PFSK-1 (cell line): ENCODE measurements at regions not wholly inside any gene's neighbourhood (a gene's known extent, or its start where the extent isn't known, plus 50 kb on each side); places are given as distances from the start of the nearest gene placed in this dataset.

ENCODE experiments used
- FOXP2 ChIP-seq: optimal IDR thresholded peaks from 2 replicates; pipeline ENCODE3; 2011; ENCODE audit warnings: borderline replicate concordance, control low read depth, inconsistent platforms; ENCODE audit not compliant: insufficient read depth; ENCODE audit errors: extremely low read length, extremely low read depth
- POLR2AphosphoS5 ChIP-seq: IDR thresholded peaks from 2 replicates; pipeline ENCODE4 v1.6.1; 2012; ENCODE audit warnings: low read depth, mild to moderate bottlenecking, control low read depth, low read length, moderate library complexity
- SIN3A ChIP-seq: IDR thresholded peaks from 2 replicates; pipeline ENCODE4 v1.6.1; 2012; ENCODE audit warnings: mild to moderate bottlenecking, low read length, moderate library complexity, borderline replicate concordance; ENCODE audit not compliant: insufficient read depth
- TAF1 ChIP-seq: IDR thresholded peaks from 2 replicates; pipeline ENCODE4 v1.6.1; 2012; ENCODE audit warnings: low read length, control low read depth, borderline replicate concordance; ENCODE audit not compliant: insufficient read depth
- TF ChIP-seq, protein P1 (sequence below), 2 experiments: IDR thresholded peaks; 2 replicates each; pipeline versions ENCODE4 v1.6.1 to v1.8.0; 2011 to 2012; ENCODE audit warnings: low read depth in 2 of 2, low read length in 2 of 2, control low read depth in 1 of 2, inconsistent platforms in 1 of 2, mild to moderate bottlenecking in 1 of 2, moderate library complexity in 1 of 2; ENCODE audit not compliant: insufficient read depth in 1 of 2

DNA sequence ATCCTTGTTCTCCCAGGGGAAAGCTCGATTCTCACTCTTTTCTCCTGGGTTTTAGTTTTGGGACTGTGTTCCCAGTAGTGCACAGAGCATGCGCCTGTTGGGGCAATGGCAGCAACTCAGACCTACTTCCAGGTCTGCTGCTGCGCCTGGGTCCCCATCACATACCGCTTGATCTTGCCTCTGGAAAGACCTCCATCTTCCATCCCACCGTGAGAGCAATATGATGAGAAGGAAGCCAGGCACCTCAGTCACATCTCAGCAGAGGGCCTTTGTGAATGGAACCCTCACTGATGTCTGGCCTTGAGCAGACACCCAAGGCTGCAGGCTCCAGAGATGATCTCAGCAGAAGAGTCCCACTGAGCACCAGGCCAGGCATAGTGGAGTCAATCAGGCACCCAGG, 176.8 kb upstream of the ZNF507 start:
- TF ChIP-seq TAF1, result no peak
- TF ChIP-seq FOXP2, result no peak
- TF ChIP-seq, protein P1, sequence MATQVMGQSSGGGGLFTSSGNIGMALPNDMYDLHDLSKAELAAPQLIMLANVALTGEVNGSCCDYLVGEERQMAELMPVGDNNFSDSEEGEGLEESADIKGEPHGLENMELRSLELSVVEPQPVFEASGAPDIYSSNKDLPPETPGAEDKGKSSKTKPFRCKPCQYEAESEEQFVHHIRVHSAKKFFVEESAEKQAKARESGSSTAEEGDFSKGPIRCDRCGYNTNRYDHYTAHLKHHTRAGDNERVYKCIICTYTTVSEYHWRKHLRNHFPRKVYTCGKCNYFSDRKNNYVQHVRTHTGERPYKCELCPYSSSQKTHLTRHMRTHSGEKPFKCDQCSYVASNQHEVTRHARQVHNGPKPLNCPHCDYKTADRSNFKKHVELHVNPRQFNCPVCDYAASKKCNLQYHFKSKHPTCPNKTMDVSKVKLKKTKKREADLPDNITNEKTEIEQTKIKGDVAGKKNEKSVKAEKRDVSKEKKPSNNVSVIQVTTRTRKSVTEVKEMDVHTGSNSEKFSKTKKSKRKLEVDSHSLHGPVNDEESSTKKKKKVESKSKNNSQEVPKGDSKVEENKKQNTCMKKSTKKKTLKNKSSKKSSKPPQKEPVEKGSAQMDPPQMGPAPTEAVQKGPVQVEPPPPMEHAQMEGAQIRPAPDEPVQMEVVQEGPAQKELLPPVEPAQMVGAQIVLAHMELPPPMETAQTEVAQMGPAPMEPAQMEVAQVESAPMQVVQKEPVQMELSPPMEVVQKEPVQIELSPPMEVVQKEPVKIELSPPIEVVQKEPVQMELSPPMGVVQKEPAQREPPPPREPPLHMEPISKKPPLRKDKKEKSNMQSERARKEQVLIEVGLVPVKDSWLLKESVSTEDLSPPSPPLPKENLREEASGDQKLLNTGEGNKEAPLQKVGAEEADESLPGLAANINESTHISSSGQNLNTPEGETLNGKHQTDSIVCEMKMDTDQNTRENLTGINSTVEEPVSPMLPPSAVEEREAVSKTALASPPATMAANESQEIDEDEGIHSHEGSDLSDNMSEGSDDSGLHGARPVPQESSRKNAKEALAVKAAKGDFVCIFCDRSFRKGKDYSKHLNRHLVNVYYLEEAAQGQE (IDR thresholded peaks at IDR 0.05; ENCODE audit: insufficient read depth in 1 of 2, low read depth in 2 of 2, low read length in 2 of 2), result no peak
- TF ChIP-seq POLR2AphosphoS5, result no peak
- TF ChIP-seq SIN3A, result no peak

DNA sequence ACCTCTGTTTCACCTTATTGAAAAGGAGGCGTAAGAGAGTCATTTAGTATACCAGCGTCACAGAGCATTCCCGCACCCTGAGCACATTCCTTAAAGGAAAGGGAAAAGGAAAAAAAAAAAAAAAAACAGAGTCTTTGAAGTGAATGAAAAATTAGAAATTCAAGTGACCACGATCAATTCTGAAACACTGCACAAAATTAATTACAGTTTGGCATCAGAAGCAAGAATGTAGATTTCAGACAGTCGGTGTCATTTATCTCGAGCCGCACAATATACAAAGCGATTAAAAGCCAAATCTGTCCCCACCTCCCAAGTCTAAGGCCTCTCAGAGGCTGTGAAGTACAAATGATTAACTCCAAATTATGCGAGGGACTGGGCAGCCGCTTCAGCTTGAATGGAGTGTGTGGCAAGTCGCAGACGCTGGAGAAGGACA, 173.7 kb upstream of the ZNF507 start:
- TF ChIP-seq TAF1, result no peak
- no peak for TF ChIP-seq SIN3A
- TF ChIP-seq FOXP2, result no peak
- no peak for TF ChIP-seq POLR2AphosphoS5
- TF ChIP-seq, protein P1 (IDR thresholded peaks at IDR 0.05; ENCODE audit: insufficient read depth in 1 of 2, low read depth in 2 of 2, low read length in 2 of 2), result no peak

DNA sequence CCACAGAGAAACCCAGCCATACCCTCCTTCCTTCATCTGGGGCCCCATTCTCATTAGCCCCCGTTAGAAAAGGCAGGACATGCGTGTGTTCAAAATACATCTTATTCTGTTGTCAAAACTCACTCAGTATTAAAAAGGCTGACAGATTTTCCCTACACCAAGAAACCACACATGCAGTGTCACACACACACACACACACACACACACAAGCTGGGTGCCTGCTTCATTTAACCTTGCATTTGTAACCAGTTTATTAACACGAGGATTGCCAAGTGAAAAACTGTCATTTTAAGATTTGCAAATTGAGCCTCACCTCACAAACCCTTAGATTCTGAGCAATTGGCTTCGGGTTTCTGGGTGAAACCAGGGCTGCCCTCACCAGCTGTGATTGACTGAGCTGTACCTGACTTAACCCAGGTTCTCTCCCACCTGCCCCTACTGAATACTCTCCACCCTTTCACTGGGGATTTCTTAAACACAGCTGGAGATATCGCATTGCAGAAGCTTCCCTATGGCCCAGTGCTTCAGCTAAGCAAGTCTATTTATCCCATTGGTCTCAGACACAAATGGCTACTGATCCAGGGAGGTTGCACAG, 172.7 kb upstream of the ZNF507 start:
- no peak for TF ChIP-seq TAF1
- TF ChIP-seq SIN3A, result no peak
- no peak for TF ChIP-seq POLR2AphosphoS5
- TF ChIP-seq, protein P1 (IDR thresholded peaks at IDR 0.05; ENCODE audit: insufficient read depth in 1 of 2, low read depth in 2 of 2, low read length in 2 of 2), result no peak

DNA sequence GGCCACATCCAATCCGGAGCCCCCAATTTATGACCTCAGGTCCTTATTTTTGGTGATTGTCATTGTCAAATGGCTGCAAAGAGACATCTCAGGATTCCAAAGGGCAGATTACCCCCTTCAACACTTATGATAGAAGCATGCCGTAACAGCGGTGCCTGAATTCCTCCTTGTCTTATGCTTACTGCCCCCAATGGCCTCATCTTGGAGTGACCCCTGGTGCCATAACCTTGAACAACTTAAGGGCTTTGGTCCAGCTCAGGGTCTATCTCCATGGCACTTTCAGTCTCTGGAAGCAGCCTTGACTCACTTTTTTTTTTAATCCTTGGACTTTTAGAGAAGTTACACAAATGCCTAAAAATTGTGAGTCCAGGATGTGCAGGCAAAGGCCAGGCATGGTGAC, 171.6 kb upstream of the ZNF507 start:
- TF ChIP-seq POLR2AphosphoS5 (no peak), FOXP2 (no peak), TAF1 (no peak), SIN3A (no peak)
- TF ChIP-seq, protein P1 (IDR thresholded peaks at IDR 0.05; ENCODE audit: insufficient read depth in 1 of 2, low read depth in 2 of 2, low read length in 2 of 2), result no peak
